Activated naive CD4-positive, alpha-beta T cell treated with anti-CD3 and anti-CD28 coated beads, Interleukin-2, amount 50 U/mL, for 72 hours (primary cell): ENCODE measurements at regions not wholly inside any gene's neighbourhood (a gene's known extent, or its start where the extent isn't known, plus 50 kb on each side); places are given as distances from the start of the nearest gene placed in this dataset.
"Not testable (repeated sequence)": the region's sequence is repeated elsewhere in the genome, so short reads cannot be mapped to it uniquely, and the experiment has no call there.

Source experiments
- ATAC-seq, 2 donors: fragments of 150-1000 bp; cut with Tn5 transposase; 2 replicates each; pipeline ENCODE4 v1.10.0; 2021; ENCODE audit warnings: mild to moderate bottlenecking in 2 of 2, moderate library complexity in 2 of 2
- DNase-seq, 2 donors: peaks; one replicate each; pipeline ENCODE4 v3.0.0; 2021 to 2022; ENCODE audit warnings: low spot score in 2 of 2
- H3K27ac Mint-ChIP-seq, 2 donors: one replicate each; pipeline ENCODE4 v1.8.0; 2022; ENCODE audit warnings: mild to moderate bottlenecking in 2 of 2, mixed read lengths in 2 of 2
- H3K36me3 Mint-ChIP-seq, 2 donors: one replicate each; pipeline ENCODE4 v1.8.0; 2022; ENCODE audit warnings: mixed read lengths in 2 of 2
- H3K9me3 Mint-ChIP-seq, 2 donors: one replicate each; pipeline ENCODE4 v1.8.0; 2022; ENCODE audit warnings: mixed read lengths in 2 of 2

DNA sequence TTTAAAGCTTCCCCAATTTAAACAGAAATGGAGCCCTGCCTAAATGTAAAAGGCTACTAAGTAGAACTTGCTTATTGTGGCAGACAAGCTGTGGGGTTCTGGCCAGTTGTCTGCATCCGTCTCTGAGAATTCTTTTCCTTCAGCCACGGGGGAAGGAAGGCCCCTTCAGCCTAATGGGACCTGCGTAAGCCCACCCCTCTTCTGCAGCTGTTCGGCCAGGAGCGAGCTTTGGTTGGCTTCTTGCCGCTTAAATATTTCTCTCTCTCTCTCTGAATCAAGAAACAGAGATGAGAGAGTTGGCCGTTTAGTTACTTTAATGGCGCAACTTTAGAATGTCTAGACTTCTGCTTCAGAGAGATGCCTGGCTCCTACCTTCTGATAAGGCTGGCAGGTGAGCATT lies 151.7 kb upstream of the PROK2 start:
- no peaks in the 10 kb centered on the region for H3K36me3 Mint-ChIP-seq
- H3K27ac Mint-ChIP-seq = no peak overlapping the region
- ATAC-seq = no peak
- DNase-seq = no peak
- H3K9me3 Mint-ChIP-seq = no peaks in the 10 kb centered on the region

DNA sequence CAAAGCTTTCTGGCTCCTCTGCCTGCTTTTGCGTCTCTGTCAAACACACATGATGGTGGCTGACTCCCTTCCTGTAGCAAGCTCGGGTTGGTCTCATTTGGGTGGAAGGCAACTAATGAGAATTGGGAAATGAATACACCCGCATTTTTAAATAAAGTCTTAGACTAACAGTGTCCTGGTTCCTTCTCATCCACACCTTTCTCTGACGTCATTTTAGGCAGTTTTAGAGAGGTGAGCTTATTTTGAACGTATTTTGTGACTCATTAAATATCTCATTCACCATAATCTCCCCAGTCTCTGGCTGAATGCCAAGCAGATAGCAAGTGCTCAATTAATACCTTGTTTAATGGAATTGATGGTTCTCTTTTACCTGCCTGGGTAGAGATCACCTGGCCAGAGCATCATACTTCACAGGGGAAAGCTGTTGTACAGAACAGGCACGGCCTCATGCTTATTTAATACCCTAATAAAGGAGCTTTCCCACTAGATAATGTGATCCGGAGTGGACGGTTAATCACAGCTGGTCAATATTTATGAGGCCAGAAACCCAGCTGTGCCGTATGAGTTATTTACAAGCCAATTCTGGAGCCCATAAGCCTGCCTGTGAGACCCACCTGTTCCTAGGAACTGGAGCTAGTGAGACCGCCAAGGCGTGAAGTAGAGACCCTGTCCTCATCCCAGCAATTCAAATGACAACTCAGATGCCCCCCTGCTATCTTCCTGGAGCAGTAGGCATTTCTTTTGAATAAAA lies 149.7 kb upstream of the PROK2 start:
- DNase-seq = no peak
- no peak for ATAC-seq
- no peaks in the 10 kb centered on the region for H3K9me3 Mint-ChIP-seq
- H3K27ac Mint-ChIP-seq = no peak overlapping the region
- no peaks in the 10 kb centered on the region for H3K36me3 Mint-ChIP-seq

DNA sequence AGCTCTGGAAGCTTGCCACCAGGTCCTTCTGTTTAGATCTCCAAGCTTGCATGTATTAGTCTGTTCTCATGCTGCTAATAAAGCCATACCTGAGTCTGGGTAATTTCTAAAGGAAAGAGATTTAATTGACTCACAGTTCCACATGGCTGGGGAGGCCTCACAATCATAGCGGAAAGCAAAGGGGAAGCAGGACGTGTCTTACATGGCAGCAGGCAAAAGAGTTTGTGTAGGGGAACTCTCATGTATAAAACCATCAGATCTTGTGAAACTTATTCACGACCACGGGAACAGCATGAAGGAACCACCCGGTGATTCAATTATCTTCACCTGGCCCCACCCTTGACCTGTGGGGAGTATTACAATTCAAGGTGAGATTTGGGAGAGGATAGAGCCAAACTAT lies 147.0 kb upstream of the PROK2 start:
- ATAC-seq (no peak), DNase-seq (no peak)
- H3K27ac Mint-ChIP-seq = no peak overlapping the region
- H3K36me3 Mint-ChIP-seq = no peaks in the 10 kb centered on the region
- no peaks in the 10 kb centered on the region for H3K9me3 Mint-ChIP-seq

DNA sequence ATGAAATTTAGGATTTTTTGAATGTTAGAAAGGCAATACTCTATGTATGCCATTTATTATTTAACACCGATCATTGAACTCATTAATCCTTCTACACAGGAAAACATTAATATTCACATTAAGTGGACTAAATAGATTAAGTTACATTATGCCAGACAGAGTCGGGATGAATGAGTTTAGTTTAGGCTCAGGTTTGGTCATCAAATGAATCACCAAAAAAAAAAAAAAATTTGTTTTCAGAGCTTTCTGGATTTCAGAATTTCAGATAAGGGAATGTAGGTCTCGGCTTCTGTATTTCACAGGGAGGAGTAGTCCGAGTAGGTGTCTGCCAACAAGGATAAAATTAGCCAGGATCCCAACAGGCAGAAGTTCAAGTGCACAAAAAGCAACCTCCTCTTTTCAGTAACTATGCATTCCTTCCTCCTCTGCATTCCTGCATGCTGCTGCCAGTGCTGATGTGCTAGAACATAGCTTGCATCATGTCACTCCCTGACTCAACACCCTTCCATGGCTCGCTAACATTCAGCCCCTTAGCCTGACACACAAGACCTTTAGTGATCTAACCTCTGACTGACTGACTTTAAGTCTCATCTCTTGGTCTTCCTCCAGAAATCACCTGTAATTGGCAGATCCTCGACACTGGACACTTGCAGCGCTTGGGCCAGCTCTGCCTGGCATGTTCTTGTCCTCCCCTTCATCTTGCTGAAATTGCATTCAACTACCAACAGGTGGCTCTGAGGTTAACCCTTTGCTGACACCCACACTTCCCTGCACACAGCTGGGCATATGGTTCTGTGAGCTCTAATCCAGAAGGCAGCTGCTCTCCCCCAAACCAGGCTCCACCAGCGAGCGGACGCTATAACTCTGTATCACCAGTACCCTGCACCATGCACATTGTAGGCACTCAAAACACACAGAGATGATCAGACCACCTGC lies 145.4 kb upstream of the PROK2 start:
- no peaks in the 10 kb centered on the region for H3K36me3 Mint-ChIP-seq
- H3K9me3 Mint-ChIP-seq = no peaks in the 10 kb centered on the region
- DNase-seq (peak in 1 of 2 donors; percentile 12), ATAC-seq (peak; percentile 24 to 75)
- no peak overlapping the region for H3K27ac Mint-ChIP-seq

DNA sequence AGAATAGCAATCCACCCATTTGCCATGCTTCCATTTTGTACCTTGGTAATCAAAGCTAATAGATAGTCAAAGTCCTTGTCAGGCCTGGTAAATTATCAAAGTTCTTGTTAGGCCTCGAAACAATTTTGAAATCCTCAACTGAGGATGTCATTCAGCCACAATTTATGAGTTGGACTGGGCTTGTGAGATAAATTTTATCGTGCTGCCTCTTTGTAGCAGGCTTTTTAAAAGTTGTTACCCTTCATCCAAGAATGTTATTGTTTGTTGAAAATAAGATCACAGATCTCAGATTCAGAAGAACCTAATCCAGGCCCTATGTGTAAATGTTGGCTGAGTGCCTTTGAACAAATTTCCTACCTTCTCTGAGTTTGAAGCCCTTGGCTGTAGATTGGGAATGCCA lies 143.3 kb upstream of the PROK2 start:
- Mint-ChIP-seq H3K36me3 (no peaks in the 10 kb centered on the region), H3K9me3 (no peaks in the 10 kb centered on the region), H3K27ac (no peak overlapping the region)
- ATAC-seq (no peak), DNase-seq (no peak)

DNA sequence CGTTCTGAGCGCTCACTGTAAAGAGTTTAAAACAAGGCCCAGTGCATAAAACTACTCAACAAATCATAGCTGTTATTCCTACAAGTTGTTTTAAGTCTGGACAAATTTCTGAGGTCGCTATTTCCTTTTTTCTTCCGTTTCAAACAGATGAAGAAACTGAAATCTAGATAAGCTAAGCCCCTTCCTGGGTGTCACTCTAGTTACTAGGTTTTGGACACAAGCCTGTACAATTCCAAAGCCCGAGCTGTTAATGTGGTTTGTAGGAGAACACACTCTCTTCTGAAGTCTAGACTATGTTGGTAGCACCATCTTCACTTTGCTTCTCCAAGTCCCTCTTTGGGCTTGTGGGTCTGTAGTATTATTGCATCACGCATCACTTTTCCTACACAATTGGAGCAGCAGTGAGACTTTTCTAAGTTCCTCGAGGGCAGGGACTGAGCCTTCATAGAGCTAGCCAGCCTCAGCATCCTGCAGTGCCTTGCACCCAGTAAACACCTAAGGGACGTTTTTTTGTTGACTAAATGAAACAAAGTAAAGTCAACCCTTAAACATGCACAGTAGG lies 142.6 kb upstream of the PROK2 start:
- DNase-seq (no peak), ATAC-seq (no peak)
- Mint-ChIP-seq H3K36me3 (no peaks in the 10 kb centered on the region), H3K27ac (no peak overlapping the region), H3K9me3 (no peaks in the 10 kb centered on the region)

DNA sequence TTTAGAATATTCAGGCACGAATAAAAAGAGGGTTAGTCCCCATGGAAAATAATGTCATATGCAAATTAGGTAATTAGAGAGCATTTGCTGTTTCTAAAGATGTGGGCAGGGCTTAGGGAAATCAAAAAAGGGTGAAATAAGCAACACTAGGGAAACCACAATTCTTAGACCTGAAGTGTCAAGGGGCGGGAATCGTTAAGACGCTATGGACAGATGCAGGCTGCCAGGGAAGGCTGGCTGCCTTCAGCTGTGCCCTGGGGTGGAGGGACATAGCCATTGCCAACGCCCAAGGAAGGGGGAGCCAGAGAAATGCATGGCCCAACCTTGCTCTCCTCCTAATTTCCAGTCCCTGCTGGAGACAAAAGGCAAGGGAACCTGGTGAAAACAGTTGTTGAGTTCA lies 141.7 kb upstream of the PROK2 start:
- Mint-ChIP-seq H3K36me3 (no peaks in the 10 kb centered on the region), H3K9me3 (no peaks in the 10 kb centered on the region), H3K27ac (no peak overlapping the region)
- DNase-seq (no peak), ATAC-seq (no peak)

DNA sequence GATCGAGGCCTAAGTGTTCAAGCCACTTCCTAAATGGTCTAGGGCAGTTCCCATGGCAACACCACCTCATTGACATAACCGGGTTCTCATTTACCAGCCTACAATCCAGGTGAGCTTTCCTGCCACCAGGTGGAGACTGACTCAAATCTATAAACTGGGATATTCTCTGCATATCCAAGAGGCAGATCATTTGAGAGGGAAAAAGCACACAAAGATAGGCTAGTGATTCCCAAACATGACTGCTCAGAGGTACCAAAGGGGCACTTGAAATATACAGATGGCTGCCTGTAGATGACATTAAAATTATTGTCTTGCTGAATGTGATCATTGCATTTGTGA lies 141.3 kb upstream of the PROK2 start:
- ATAC-seq = peak in 1 of 2 donors; percentile 22
- DNase-seq = peak in 1 of 2 donors; percentile 7
- H3K9me3 Mint-ChIP-seq = no peaks in the 10 kb centered on the region
- H3K27ac Mint-ChIP-seq = no peak overlapping the region
- H3K36me3 Mint-ChIP-seq = no peaks in the 10 kb centered on the region

DNA sequence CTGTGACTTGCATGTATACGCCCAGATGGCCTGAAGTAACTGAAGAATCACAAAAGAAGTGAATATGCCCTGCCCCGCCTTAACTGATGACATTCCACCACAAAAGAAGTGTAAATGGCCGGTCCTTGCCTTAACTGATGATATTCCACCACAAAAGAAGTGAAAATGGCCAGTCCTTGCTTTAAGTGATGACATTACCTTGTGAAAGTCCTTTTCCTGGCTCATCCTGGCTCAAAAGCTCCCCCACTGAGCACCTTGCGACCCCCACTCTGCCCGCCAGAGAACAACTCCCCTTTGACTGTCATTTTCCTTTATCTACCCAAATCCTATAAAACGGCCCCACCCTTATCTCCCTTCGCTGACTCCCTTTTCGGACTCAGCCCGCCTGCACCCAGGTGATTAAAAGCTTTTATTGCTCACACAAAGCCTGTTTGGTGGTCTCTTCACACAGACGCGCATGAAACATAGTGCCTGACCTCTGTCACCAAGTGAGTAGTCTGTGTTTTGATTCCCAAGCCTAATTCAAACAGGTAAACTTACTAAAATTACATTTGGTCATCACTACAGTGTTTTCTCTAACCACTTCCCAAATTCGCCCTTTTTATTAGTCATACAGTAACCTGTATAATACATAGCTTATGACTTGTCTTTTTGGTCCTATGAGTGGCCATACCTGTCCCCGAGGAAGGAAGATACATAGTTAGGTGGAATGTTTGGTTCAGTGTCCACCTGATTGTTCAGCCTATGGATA lies 140.7 kb upstream of the PROK2 start:
- peak; percentile 33 to 35 for ATAC-seq
- not testable (repeated sequence) for H3K9me3 Mint-ChIP-seq, H3K36me3 Mint-ChIP-seq, DNase-seq, H3K27ac Mint-ChIP-seq

DNA sequence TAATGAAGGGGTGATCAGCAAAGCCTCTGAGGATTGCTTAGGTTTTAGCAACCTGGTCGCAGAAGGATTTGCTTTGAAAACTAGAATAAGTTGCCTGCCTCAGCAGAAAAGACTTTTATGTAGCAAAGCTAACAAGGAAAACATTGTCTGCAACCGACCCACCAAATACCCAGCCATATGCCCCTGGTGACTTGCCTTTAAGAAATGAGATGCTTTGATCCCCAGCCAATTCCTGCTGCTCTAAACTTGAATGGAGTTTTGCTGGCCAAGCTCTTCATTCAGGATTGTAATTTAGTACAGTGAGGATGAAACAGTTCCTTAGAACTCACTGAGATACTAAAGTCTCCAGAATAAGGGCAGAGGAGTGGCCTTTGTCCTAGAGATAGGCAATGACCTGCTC lies 139.8 kb upstream of the PROK2 start:
- no peak for DNase-seq
- Mint-ChIP-seq H3K27ac (no peak overlapping the region), H3K9me3 (no peaks in the 10 kb centered on the region), H3K36me3 (no peaks in the 10 kb centered on the region)
- no peak for ATAC-seq

DNA sequence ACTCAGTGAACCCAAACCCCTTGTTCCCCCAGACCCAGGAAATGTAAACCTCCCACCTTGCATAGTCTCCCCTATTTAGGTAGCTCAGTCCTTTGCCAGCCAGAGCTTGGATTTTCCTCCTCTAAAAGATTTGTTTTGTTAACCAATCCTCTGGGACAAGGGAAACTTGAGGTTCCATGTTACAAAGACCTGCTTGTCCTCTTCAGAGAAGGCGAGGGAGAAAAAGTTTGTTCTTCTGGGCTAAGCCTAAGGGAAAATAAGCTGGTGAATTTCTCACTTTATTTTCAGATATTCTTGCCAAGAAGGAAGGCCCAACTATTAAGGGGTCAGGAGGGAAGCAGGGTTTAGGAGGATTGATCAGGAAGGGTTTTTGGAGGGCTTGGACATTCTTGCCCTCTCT lies 136.1 kb upstream of the PROK2 start:
- DNase-seq (no peak), ATAC-seq (no peak)
- Mint-ChIP-seq H3K9me3 (no peaks in the 10 kb centered on the region), H3K36me3 (no peaks in the 10 kb centered on the region), H3K27ac (no peak overlapping the region)

DNA sequence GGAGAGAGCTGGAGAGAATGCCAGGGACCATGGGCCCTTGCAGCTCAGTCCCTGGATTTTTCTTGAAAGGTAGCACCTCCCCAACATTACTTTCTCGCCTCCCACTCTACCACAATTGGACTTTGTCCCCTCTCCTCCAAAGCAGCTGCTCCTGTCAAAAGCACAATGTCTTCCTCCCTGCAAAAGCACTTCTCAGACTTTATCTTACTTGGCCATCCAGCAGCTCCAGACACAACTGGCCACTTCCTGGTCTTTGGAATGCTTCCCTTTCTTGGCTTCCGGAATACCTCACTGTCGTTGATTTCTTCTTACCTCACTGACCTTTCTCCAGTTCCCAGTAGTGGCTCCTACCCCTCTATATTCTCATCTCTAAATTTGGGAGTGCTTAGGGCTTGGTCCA lies 134.6 kb upstream of the PROK2 start:
- ATAC-seq = no peak
- H3K9me3 Mint-ChIP-seq = no peaks in the 10 kb centered on the region
- H3K36me3 Mint-ChIP-seq = no peaks in the 10 kb centered on the region
- DNase-seq = no peak
- H3K27ac Mint-ChIP-seq = no peak overlapping the region

DNA sequence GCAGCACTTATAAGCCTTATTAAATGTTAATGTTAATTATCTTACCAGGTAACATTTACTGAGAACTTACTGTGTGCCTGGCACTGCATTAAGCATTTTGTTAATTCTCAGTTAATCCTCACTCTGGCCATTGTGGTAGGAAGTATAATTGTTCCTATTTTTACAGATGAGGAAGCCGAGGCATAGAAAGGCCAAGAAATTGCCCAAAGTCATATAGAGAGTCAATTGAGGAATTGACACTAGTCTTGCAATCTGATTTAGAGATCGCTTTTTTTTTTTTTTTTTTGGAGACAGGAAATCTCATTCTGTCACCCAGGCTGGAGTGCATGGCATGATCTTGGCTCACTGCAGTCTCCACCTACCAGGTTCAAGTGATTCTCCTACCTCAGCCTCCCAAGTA lies 132.6 kb upstream of the PROK2 start:
- Mint-ChIP-seq H3K9me3 (no peaks in the 10 kb centered on the region), H3K27ac (no peak overlapping the region), H3K36me3 (no peaks in the 10 kb centered on the region)
- no peak for ATAC-seq
- no peak for DNase-seq

DNA sequence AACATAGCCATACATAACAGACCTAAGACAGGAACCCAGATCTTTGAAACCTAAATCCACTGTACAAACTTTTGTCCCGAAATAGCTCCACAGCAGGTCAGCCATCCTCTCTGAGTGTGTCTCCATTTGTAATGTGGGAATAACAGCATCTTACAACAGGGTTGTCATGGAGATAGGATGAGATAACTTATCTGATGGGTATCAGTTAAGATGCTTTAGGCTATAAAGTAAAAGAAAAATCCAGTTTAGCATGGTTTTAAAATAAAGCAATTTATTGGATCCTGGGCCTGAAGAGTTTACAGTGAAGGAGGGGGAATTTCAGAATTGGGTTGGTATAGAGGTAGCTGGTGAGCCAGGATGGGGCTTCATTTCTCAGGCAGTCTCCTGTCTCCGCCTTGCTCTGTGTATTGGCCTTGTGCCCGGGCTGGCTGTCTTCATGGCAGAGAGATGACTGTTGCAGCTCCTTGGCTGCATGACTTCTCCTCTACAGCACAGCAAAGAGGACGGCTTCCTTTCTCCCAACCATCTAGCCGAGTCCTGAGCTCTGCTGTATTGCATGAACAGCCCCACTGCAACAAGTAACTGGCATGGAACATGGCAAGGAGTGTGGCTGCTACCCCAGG lies 131.9 kb upstream of the PROK2 start:
- no peak overlapping the region for H3K27ac Mint-ChIP-seq
- DNase-seq = no peak
- no peak for ATAC-seq
- H3K9me3 Mint-ChIP-seq = no peaks in the 10 kb centered on the region
- no peaks in the 10 kb centered on the region for H3K36me3 Mint-ChIP-seq

DNA sequence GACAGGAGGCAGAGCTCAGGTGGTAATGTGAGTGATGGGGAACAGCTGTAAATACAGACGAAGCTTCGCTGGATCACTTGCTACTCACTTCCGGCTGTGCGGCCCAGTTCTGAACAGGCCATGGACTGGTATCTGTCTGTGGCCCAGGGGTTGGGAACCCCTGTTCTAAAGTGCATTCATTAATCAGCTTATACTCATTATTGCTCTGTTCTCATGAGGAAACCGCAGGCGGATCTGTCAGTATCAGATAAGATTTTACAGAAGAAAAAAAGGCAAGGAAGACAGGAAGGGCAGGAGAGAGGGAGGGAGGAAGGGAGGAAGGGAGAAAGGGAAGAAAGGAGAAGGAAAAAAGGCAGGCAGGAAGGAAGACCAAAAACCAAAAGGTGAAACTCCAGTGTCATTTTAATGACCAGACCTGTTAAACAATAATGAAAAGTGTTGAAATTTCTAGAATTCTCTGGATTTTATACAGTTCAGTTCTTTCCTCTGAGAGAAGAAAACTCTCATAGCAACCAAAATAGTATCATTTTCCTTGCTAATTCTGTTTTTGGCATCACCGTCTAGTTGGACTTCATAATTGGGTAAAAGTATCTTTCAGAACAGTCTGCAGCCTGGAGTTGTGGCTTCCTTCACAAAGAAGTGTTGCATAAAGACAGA lies 128.0 kb upstream of the PROK2 start:
- Mint-ChIP-seq H3K27ac (no peak overlapping the region), H3K9me3 (no peaks in the 10 kb centered on the region), H3K36me3 (no peaks in the 10 kb centered on the region)
- DNase-seq = no peak
- no peak for ATAC-seq

DNA sequence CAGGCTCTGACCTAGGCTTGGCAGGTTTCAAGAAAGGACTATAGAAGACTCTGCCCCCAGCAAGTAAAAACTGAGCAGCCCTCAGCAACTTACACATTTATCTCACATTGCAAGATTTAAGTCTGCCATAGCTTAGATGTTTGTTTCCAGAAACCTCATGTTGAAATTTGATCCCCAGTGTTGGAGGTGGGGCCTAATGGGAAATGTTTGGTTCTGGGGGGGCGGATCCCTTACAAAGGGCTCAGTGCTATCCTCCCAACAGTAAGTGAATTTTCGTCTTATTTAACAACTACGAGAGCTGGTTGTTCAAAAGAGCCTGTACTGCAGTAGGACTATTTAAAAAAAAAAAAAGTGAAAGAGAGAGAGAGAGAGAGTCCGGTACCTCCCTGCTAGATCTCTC lies 125.2 kb upstream of the PROK2 start:
- H3K27ac Mint-ChIP-seq = no peak overlapping the region
- DNase-seq (no peak), ATAC-seq (no peak)
- H3K36me3 Mint-ChIP-seq = no peaks in the 10 kb centered on the region
- H3K9me3 Mint-ChIP-seq = no peaks in the 10 kb centered on the region
